Fibroblast of lung (primary cell): ENCODE measurements at regions not wholly inside any gene's neighbourhood (a gene's known extent, or its start where the extent isn't known, plus 50 kb on each side); places are given as distances from the start of the nearest gene placed in this dataset.

Experiments used
- DNase-seq, 2 donors: peaks; one replicate each; pipeline versions ENCODE4 v3.0.0 to v3.0.0-alpha.2; 2010; ENCODE audit warnings: low read depth in 2 of 2
- H2AFZ ChIP-seq: 2 replicates; pipeline ENCODE4 v1.5.1; 2012; ENCODE audit warnings: low read length, control low read depth, inconsistent platforms
- H3K27ac ChIP-seq: 2 replicates; pipeline ENCODE4 v1.5.1; 2011; ENCODE audit warnings: low read length, control low read depth; ENCODE audit not compliant: insufficient read depth
- H3K27me3 ChIP-seq: 2 replicates; pipeline ENCODE4 v1.5.1; 2011; ENCODE audit warnings: mild to moderate bottlenecking, low read length; ENCODE audit not compliant: control insufficient read depth, insufficient read depth
- H3K36me3 ChIP-seq: 2 replicates; pipeline ENCODE4 v1.5.1; 2011; ENCODE audit warnings: low read length; ENCODE audit not compliant: control insufficient read depth, insufficient read depth
- H3K4me1 ChIP-seq: 2 replicates; pipeline ENCODE4 v1.5.1; 2011; ENCODE audit warnings: low read length; ENCODE audit not compliant: control insufficient read depth, insufficient read depth; ENCODE audit errors: extremely low read depth
- H3K4me2 ChIP-seq: 2 replicates; pipeline ENCODE4 v1.5.1; 2011; ENCODE audit warnings: low read length, control low read depth; ENCODE audit not compliant: insufficient read depth; ENCODE audit errors: extremely low read depth
- H3K4me3 ChIP-seq, 4 experiments: fragments of 200-600 bp in 1 of 4; sonication (generic) in 1 of 4; replicated peaks in 1 of 4; 2 replicates each; pipeline ENCODE4 v1.5.1; 2011 to 2016; ENCODE audit warnings: low read length in 4 of 4, low read depth in 3 of 4, mild to moderate bottlenecking in 3 of 4, control low read depth in 2 of 4, inconsistent platforms in 1 of 4, mixed read lengths in 1 of 4; ENCODE audit not compliant: insufficient read depth in 1 of 4; ENCODE audit errors: control extremely low read depth in 1 of 4
- H3K79me2 ChIP-seq: 2 replicates; pipeline ENCODE4 v1.5.1; 2012; ENCODE audit warnings: mild to moderate bottlenecking, low read length, inconsistent platforms; ENCODE audit not compliant: control insufficient read depth, insufficient read depth
- H3K9ac ChIP-seq: 2 replicates; pipeline ENCODE4 v1.5.1; 2011; ENCODE audit warnings: mild to moderate bottlenecking, low read length, control low read depth; ENCODE audit not compliant: insufficient read depth
- H3K9me3 ChIP-seq: 2 replicates; pipeline ENCODE4 v1.5.1; 2012; ENCODE audit warnings: low read depth, low read length; ENCODE audit not compliant: control insufficient read depth, insufficient read depth
- H4K20me1 ChIP-seq: 2 replicates; pipeline ENCODE4 v1.5.1; 2011; ENCODE audit warnings: low read length; ENCODE audit not compliant: control insufficient read depth, insufficient read depth; ENCODE audit errors: extremely low read depth
- EZH2 ChIP-seq: IDR thresholded peaks from 2 replicates; pipeline ENCODE4 v1.5.1; 2012; ENCODE audit warnings: low read length, control low read depth, mild to moderate bottlenecking; ENCODE audit errors: missing control alignments
- TF ChIP-seq, protein P1 (sequence below), 2 donors: IDR thresholded peaks in 1 of 2; conservative IDR thresholded peaks in 1 of 2; 1 replicate in 1 of 2; 2 replicates in 1 of 2; pipeline ENCODE4 v1.5.1; 2011 to 2012; ENCODE audit warnings: low read length in 2 of 2, control low read depth in 1 of 2, inconsistent platforms in 1 of 2, low read depth in 1 of 2, mild to moderate bottlenecking in 1 of 2

DNA sequence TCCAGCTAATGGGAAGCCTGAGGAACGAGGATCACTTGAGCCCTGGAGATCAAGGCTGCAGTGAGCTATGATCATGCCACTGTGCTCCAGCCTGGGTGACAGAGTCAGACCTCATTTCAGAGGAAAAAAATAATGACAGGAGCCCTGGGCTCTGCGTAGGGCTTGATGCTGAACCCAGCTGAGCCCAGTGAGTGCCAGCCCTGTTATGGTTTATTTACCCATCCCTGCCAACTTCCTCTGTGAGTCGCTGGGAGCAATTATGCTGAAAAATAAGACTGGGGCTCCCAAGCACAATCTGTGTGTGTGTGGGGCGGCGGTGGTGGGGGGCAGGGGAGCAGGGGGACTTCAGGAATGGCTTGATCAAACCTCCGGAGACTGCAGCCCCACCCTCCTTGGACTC, 75.9 kb upstream of the PMEPA1 start:
- Histone ChIP-seq H3K36me3 (no peaks in the 10 kb centered on the region), H4K20me1 (no peaks in the 10 kb centered on the region), H3K4me2 (no peak overlapping the region), H3K4me1 (no peaks in the 10 kb centered on the region), H2AFZ (no peak overlapping the region), H3K79me2 (no peaks in the 10 kb centered on the region), H3K27ac (no peak overlapping the region), H3K9ac (no peak overlapping the region), H3K4me3 (no peak overlapping the region), H3K9me3 (no peaks in the 10 kb centered on the region), H3K27me3 (no peaks in the 10 kb centered on the region)
- no peak for DNase-seq
- TF ChIP-seq, protein P1, sequence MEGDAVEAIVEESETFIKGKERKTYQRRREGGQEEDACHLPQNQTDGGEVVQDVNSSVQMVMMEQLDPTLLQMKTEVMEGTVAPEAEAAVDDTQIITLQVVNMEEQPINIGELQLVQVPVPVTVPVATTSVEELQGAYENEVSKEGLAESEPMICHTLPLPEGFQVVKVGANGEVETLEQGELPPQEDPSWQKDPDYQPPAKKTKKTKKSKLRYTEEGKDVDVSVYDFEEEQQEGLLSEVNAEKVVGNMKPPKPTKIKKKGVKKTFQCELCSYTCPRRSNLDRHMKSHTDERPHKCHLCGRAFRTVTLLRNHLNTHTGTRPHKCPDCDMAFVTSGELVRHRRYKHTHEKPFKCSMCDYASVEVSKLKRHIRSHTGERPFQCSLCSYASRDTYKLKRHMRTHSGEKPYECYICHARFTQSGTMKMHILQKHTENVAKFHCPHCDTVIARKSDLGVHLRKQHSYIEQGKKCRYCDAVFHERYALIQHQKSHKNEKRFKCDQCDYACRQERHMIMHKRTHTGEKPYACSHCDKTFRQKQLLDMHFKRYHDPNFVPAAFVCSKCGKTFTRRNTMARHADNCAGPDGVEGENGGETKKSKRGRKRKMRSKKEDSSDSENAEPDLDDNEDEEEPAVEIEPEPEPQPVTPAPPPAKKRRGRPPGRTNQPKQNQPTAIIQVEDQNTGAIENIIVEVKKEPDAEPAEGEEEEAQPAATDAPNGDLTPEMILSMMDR (conservative IDR thresholded peaks at IDR 0.05 in 1 of 2, IDR thresholded peaks at IDR 0.05 in 1 of 2; ENCODE audit: low read depth in 1 of 2, low read length in 2 of 2), result no peak
- no peak for TF ChIP-seq EZH2

DNA sequence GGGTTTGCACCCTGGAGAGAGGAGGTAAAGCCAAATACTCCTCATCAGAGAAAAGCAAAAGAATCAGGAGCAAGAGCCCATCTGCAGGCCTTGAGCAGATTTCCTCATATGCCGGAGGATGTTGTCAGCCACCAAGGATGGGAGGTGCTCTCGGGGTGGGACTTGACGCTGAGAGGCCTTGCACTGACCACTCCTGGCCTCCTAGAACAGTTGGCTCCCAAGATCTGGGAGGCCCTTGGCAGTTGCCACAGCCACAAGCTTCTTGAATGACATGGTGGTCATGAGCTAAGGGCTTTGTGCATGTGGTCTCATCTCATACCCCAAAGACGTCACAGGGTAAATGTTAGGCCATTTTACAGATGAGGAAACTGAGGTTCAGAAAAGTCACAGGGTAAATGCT, 75.2 kb upstream of the PMEPA1 start:
- no peaks in the 10 kb centered on the region for H3K27me3 ChIP-seq

DNA sequence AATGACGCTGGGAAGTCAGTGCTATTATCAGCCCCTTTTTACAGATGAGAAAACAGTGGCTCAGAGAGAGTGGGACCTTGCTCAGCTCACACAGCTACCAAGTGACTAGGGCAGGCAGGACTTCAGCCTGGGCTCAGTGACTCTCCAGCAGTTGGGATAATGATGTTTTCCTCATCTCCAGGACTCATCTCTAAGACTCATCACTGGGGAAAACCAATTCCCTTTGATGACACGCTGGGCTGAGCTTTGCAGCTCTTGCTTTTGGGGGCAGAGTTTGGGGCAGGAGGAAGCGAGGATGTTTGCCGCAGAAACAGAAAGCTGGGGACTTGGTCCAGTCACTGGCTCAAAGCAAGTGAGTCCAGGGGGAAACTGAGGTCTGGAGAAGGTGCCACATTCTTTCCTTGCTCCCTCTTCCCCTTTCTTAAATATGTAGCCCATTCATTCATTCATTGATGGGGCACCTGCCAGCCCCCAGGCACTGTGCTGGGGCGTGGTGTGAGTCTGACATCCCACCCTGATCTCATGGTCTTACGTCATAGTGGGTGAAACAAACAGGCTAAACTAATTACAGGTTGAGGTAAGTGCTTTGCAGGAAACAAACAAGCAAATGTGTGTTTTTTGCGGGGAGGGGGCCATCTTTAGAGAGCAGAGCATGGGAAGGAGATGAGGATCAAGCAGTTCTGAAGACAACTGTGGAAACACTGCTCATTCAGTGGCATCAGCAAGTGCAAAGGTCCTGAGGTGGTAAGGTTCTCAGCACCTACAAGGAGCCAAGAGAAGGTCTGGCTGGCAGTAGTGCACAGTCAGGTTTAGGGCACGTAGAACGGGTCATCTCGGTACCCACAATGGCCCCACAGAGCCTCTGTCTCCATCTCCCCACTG, 74.4 kb upstream of the PMEPA1 start:
- Histone ChIP-seq H3K27me3 (no peaks in the 10 kb centered on the region), H3K4me1 (no peaks in the 10 kb centered on the region), H2AFZ (no peak overlapping the region), H3K9me3 (no peaks in the 10 kb centered on the region), H3K4me2 (no peak overlapping the region), H3K4me3 (no peak overlapping the region), H3K9ac (no peak overlapping the region), H4K20me1 (no peaks in the 10 kb centered on the region), H3K36me3 (no peaks in the 10 kb centered on the region), H3K79me2 (no peaks in the 10 kb centered on the region), H3K27ac (no peak overlapping the region)
- no peak for DNase-seq
- no peak for TF ChIP-seq EZH2
- TF ChIP-seq, protein P1 (conservative IDR thresholded peaks at IDR 0.05 in 1 of 2, IDR thresholded peaks at IDR 0.05 in 1 of 2; ENCODE audit: low read depth in 1 of 2, low read length in 2 of 2), result no peak

More for the DNA sequence above, 75.2 kb upstream of the PMEPA1 start:
- H3K4me2 ChIP-seq, result no peak overlapping the region
- H4K20me1 ChIP-seq, result no peaks in the 10 kb centered on the region
- no peak for TF ChIP-seq EZH2
- TF ChIP-seq, protein P1 (conservative IDR thresholded peaks at IDR 0.05 in 1 of 2, IDR thresholded peaks at IDR 0.05 in 1 of 2; ENCODE audit: low read depth in 1 of 2, low read length in 2 of 2), result no peak
- no peaks in the 10 kb centered on the region for H3K4me1 ChIP-seq
- H3K36me3 ChIP-seq, result no peaks in the 10 kb centered on the region
- H3K9ac ChIP-seq, result no peak overlapping the region
- DNase-seq, result no peak
- H3K4me3 ChIP-seq, result no peak overlapping the region
- H3K9me3 ChIP-seq, result no peaks in the 10 kb centered on the region
- no peak overlapping the region for H2AFZ ChIP-seq
- H3K27ac ChIP-seq, result no peak overlapping the region
- no peaks in the 10 kb centered on the region for H3K79me2 ChIP-seq
